Kidney (tissue), 13 donors: ENCODE measurements at regions not wholly inside any gene's neighbourhood (a gene's known extent, or its start where the extent isn't known, plus 50 kb on each side); places are given as distances from the start of the nearest gene placed in this dataset.

Experiments used
- DNase-seq, 5 donors: peaks; one replicate each; pipeline ENCODE4 v3.0.0-alpha.2; 2013 to 2020
- FAIRE-seq: peaks from 2 replicates; lab custom pipeline; 2012; peaks lifted over from hg19 to GRCh38; lab: Jason Lieb, UNC
- H3K27ac ChIP-seq, 2 donors: one replicate each; pipeline ENCODE4 v1.7.0; 2013; ENCODE audit warnings: low read depth in 2 of 2, low read length in 2 of 2, inconsistent platforms in 1 of 2
- H3K27me3 ChIP-seq: one replicate; pipeline ENCODE4 v1.7.1; 2013; ENCODE audit warnings: low read length, inconsistent platforms; ENCODE audit not compliant: control insufficient read depth, insufficient read depth
- H3K36me3 ChIP-seq, 3 donors: one replicate each; pipeline versions ENCODE4 v1.7.0 to v1.7.1; 2013; ENCODE audit warnings: low read length in 3 of 3, control low read depth in 1 of 3, inconsistent platforms in 1 of 3; ENCODE audit not compliant: insufficient read depth in 3 of 3, control insufficient read depth in 2 of 3
- H3K4me1 ChIP-seq, 3 donors: one replicate each; pipeline versions ENCODE4 v1.7.0 to v1.7.1; 2013; ENCODE audit warnings: low read length in 3 of 3, inconsistent platforms in 1 of 3, low read depth in 1 of 3; ENCODE audit not compliant: control insufficient read depth in 2 of 3, insufficient read depth in 2 of 3
- H3K4me3 ChIP-seq, 3 donors: one replicate each; pipeline versions ENCODE4 v1.7.0 to v1.8.1; 2013; ENCODE audit warnings: low read length in 3 of 3, control low read depth in 1 of 3, inconsistent platforms in 1 of 3
- H3K9ac ChIP-seq, 3 donors: one replicate each; pipeline versions ENCODE4 v1.7.0 to v1.7.1; 2013; ENCODE audit warnings: low read length in 3 of 3, control low read depth in 1 of 3, inconsistent platforms in 1 of 3
- H3K9me3 ChIP-seq, 3 donors: one replicate each; pipeline versions ENCODE4 v1.7.0 to v1.7.1; 2013; ENCODE audit warnings: low read length in 3 of 3, control low read depth in 1 of 3, inconsistent platforms in 1 of 3; ENCODE audit not compliant: control insufficient read depth in 2 of 3, insufficient read depth in 1 of 3
- CTCF ChIP-seq: IDR thresholded peaks from 3 replicates; pipeline ENCODE4 v1.5.1; 2012; ENCODE audit warnings: mild to moderate bottlenecking, moderate library complexity, borderline replicate concordance; ENCODE audit not compliant: insufficient read depth; ENCODE audit errors: extremely low read depth
- intact Hi-C: fragments of 100-400 bp; cut with DNase I; formaldehyde crosslinking; loops from one replicate; pipeline ENCODE4 v1.11.1; 2022
- donor health status: control.
- donor health status: control.
- donor health status: control.
- donor health status: control.
- donor health status: control.
- donor health status: DM: yes; HTN: yes; CAD: no.
- donor health status: Normal renal cell carcinoma (clear cell type).

GRCh38 chr6:141151710-141152417 is 980.9 kb upstream of the GJE1 start:
- Histone ChIP-seq H3K4me3 (no peak overlapping the region), H3K27ac (no peak overlapping the region), H3K4me1 (no peaks in the 10 kb centered on the region), H3K27me3 (no peaks in the 10 kb centered on the region), H3K9me3 (peaks cover 0 to 4% (median 0%) of the 10 kb centered on the region in 3 donors), H3K9ac (no peak overlapping the region), H3K36me3 (no peaks in the 10 kb centered on the region)
- no peak for FAIRE-seq
- intact Hi-C loops = no loop called here
- TF ChIP-seq CTCF = no peak
- DNase-seq = no peak

- H3K9ac ChIP-seq = no peak overlapping the region
- no peak overlapping the region for H3K27ac ChIP-seq
- FAIRE-seq (no peak), DNase-seq (no peak)
- H3K36me3 ChIP-seq = no peaks in the 10 kb centered on the region
- H3K4me1 ChIP-seq = no peaks in the 10 kb centered on the region
- intact Hi-C loops = no loop called here
- no peaks in the 10 kb centered on the region for H3K27me3 ChIP-seq
- no peak overlapping the region for H3K4me3 ChIP-seq
- no peaks in the 10 kb centered on the region for H3K9me3 ChIP-seq
- TF ChIP-seq CTCF = no peak
Measured at GRCh38 chr6:141141870-141142269, 990.9 kb upstream of the GJE1 start.

GRCh38 chr6:141140905-141141304 is 991.8 kb upstream of the GJE1 start:
- no peak overlapping the region for H3K9ac ChIP-seq
- H3K4me3 ChIP-seq = no peak overlapping the region
- H3K36me3 ChIP-seq = no peaks in the 10 kb centered on the region
- FAIRE-seq (peak; percentile 57), DNase-seq (peak in 1 of 5 donors; percentile 31)
- H3K9me3 ChIP-seq = no peaks in the 10 kb centered on the region
- H3K4me1 ChIP-seq = no peaks in the 10 kb centered on the region
- no peak overlapping the region for H3K27ac ChIP-seq
- H3K27me3 ChIP-seq = no peaks in the 10 kb centered on the region
- intact Hi-C loops = no loop called here
- no peak for TF ChIP-seq CTCF

- H3K27ac ChIP-seq = no peak overlapping the region
- H3K9ac ChIP-seq = no peak overlapping the region
- no peak overlapping the region for H3K4me3 ChIP-seq
- DNase-seq (no peak), FAIRE-seq (no peak)
- TF ChIP-seq CTCF = no peak
- H3K9me3 ChIP-seq = no peaks in the 10 kb centered on the region
- no peaks in the 10 kb centered on the region for H3K4me1 ChIP-seq
- H3K36me3 ChIP-seq = no peaks in the 10 kb centered on the region
- H3K27me3 ChIP-seq = no peaks in the 10 kb centered on the region
- intact Hi-C loops = no loop called here
Measured at GRCh38 chr6:141139461-141139860, 993.3 kb upstream of the GJE1 start.
